Suprapubic skin (tissue), 4 donors: ENCODE measurements at regions not wholly inside any gene's neighbourhood (a gene's known extent, or its start where the extent isn't known, plus 50 kb on each side); places are given as distances from the start of the nearest gene placed in this dataset.
"Not testable (repeated sequence)": the region's sequence is repeated elsewhere in the genome, so short reads cannot be mapped to it uniquely, and the experiment has no call there.

Experiments
- DNase-seq, 2 donors: peaks; one replicate each; pipeline ENCODE4 v3.0.0-alpha.2; 2019; ENCODE audit warnings: low spot score in 2 of 2
- H3K27ac ChIP-seq: fragments of 200-600 bp; sonication (generic); one replicate; pipeline ENCODE4 v1.5.1; 2019
- H3K27me3 ChIP-seq: fragments of 200-600 bp; sonication (generic); one replicate; pipeline ENCODE4 v1.5.1; 2019
- H3K36me3 ChIP-seq: fragments of 200-600 bp; sonication (generic); one replicate; pipeline ENCODE4 v1.5.1; 2019
- H3K4me1 ChIP-seq: fragments of 200-600 bp; sonication (generic); one replicate; pipeline ENCODE4 v1.5.1; 2019
- H3K4me3 ChIP-seq: fragments of 200-600 bp; sonication (generic); one replicate; pipeline ENCODE4 v1.5.1; 2019; ENCODE audit warnings: mild to moderate bottlenecking
- H3K9me3 ChIP-seq: fragments of 200-600 bp; sonication (generic); one replicate; pipeline ENCODE4 v1.5.1; 2019
- EP300 ChIP-seq: sonication (generic); formaldehyde crosslinking; IDR thresholded peaks from one replicate; pipeline ENCODE4 v1.6.1; 2017; ENCODE audit warnings: antibody characterized with exemption
- POLR2A ChIP-seq, 2 donors: fragments of 450-650 bp; IDR thresholded peaks; one replicate each; pipeline ENCODE4 v1.6.1; 2017; ENCODE audit warnings: antibody characterized with exemption in 2 of 2, mild to moderate bottlenecking in 2 of 2, moderate library complexity in 2 of 2
- POLR2AphosphoS5 ChIP-seq, 3 donors: sonication (generic); formaldehyde crosslinking; IDR thresholded peaks; one replicate each; pipeline ENCODE4 v1.6.1; 2017; ENCODE audit warnings: antibody characterized with exemption in 3 of 3
- WGBS: methylation state at CpG from one replicate; pipeline ENCODE4 v1.1.5; 2018; 5-methylcytosine and 5-hydroxymethylcytosine counted together
- TF ChIP-seq, protein P1 (sequence below), 2 donors: fragments of 200-600 bp in 1 of 2; fragments of 450-650 bp in 1 of 2; sonication (generic) in 1 of 2; IDR thresholded peaks; one replicate each; pipeline ENCODE4 v1.5.1; 2016 to 2019; ENCODE audit warnings: antibody characterized with exemption in 2 of 2, mild to moderate bottlenecking in 1 of 2, moderate library complexity in 1 of 2

DNA sequence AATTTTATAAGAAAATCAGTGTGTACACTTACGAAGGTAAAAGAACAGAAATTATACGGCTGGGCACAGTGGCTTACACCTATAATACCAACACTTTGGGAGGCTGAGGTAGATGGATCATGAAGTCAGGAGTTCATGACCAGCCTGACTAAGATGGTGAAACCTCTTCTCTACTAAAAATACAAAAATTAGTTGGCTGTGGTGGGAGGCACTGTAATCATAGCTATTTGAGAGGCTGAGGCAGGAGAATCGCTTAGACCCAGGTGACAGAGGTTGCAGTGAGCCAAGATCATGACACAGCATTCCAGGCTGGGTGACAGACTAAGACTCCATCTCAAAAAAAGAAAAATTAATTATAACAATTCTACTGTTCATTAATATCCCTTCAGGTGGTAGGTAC lies 151.9 kb downstream of the ZNF737 start:
- Histone ChIP-seq H3K27me3 (no peaks in the 10 kb centered on the region), H3K27ac (no peak overlapping the region), H3K4me1 (no peaks in the 10 kb centered on the region), H3K9me3 (no peaks in the 10 kb centered on the region), H3K36me3 (peaks cover 1% of the 10 kb centered on the region), H3K4me3 (no peak overlapping the region)
- no peak for DNase-seq
- TF ChIP-seq POLR2A (IDR thresholded peaks at IDR 0.05) (no peak), POLR2AphosphoS5 (IDR thresholded peaks at IDR 0.05) (no peak)
- 96% methylated on average over 3 of the region's 3 CpGs for WGBS

DNA sequence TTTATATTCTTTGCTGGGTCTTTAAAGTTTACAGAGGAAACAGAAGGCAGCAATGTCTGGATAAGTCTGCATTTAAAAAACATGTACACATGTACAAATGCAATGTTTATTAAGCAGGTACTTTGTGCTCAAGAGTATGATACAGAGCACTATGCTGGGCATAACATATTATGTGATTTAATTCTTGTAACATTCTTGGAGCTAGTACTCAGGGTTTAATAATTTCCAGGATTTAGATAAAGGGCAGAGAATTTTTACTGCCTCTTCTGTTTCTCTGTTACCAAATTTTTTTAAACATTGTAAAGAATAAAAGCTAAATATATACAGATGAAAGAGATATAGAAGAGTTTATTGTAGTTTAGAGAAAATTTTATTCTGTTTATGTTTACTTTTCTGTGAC lies 152.7 kb downstream of the ZNF737 start:
- no peaks in the 10 kb centered on the region for H3K9me3 ChIP-seq
- peaks cover 3% of the 10 kb centered on the region for H3K36me3 ChIP-seq
- no peak for DNase-seq
- TF ChIP-seq, protein P1, sequence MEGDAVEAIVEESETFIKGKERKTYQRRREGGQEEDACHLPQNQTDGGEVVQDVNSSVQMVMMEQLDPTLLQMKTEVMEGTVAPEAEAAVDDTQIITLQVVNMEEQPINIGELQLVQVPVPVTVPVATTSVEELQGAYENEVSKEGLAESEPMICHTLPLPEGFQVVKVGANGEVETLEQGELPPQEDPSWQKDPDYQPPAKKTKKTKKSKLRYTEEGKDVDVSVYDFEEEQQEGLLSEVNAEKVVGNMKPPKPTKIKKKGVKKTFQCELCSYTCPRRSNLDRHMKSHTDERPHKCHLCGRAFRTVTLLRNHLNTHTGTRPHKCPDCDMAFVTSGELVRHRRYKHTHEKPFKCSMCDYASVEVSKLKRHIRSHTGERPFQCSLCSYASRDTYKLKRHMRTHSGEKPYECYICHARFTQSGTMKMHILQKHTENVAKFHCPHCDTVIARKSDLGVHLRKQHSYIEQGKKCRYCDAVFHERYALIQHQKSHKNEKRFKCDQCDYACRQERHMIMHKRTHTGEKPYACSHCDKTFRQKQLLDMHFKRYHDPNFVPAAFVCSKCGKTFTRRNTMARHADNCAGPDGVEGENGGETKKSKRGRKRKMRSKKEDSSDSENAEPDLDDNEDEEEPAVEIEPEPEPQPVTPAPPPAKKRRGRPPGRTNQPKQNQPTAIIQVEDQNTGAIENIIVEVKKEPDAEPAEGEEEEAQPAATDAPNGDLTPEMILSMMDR (IDR thresholded peaks at IDR 0.05): no peak
- TF ChIP-seq EP300: no peak
- TF ChIP-seq POLR2A (IDR thresholded peaks at IDR 0.05): no peak
- no peak for TF ChIP-seq POLR2AphosphoS5 (IDR thresholded peaks at IDR 0.05)
- no peak overlapping the region for H3K4me3 ChIP-seq
- H3K27ac ChIP-seq: no peak overlapping the region
- H3K27me3 ChIP-seq: no peaks in the 10 kb centered on the region
- no peaks in the 10 kb centered on the region for H3K4me1 ChIP-seq

DNA sequence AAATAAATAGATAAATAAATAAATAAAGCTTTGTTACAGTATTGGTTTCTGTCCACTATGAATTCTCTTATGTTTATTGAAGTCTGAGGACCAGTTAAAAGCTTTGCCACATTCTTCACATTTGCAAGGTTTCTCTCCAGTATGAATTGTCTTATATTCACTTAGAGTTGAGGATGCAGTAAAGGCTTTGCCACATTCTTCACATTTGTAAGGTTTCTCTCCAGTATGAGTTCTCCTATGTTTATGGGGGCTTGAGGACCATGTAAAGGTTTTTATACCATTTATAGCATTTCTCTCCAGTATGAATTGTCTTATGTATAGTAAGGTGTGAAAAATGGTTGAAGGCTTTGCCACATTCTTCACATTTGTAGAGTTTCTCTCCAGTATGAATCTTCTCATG lies 168.3 kb downstream of the ZNF737 start:
- Histone ChIP-seq H3K4me1 (no peaks in the 10 kb centered on the region), H3K27ac (no peak overlapping the region), H3K4me3 (no peak overlapping the region), H3K9me3 (peaks cover 60% of the 10 kb centered on the region), H3K36me3 (peaks cover 3% of the 10 kb centered on the region), H3K27me3 (no peaks in the 10 kb centered on the region)
- DNase-seq: no peak
- TF ChIP-seq EP300 (no peak), POLR2A (IDR thresholded peaks at IDR 0.05) (no peak), POLR2AphosphoS5 (IDR thresholded peaks at IDR 0.05) (no peak)
- TF ChIP-seq, protein P1 (IDR thresholded peaks at IDR 0.05): no peak

DNA sequence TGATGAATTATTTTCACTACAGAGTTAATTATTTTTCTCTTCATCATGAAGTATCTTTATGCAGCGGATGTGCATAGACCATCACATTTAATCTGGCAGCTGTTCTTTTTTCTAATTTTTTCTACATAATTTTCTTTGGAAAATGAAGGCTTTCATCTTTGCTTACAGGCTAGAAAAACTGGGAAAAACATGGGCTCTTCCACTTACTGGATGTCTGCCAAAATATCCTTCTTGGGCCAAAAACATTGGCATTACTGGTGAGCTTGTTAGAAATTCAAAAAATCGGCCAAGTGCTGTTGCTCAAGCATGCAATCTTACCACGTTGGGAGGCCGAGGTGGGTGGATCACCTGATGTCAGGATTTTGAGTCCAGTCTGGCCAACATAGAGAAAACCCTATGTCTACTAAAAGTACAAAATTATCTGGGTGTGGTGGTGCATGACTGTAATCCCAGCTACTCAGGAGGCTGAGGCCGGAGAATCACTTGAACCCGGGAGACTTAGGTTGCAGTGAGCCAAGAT lies 176.8 kb downstream of the ZNF737 start:
- no peak overlapping the region for H3K27ac ChIP-seq
- no peaks in the 10 kb centered on the region for H3K36me3 ChIP-seq
- no peak for DNase-seq
- 70% methylated on average over 6 of the region's 6 CpGs for WGBS
- H3K4me3 ChIP-seq: no peak overlapping the region
- no peaks in the 10 kb centered on the region for H3K27me3 ChIP-seq
- H3K4me1 ChIP-seq: no peaks in the 10 kb centered on the region
- peaks cover 30% of the 10 kb centered on the region for H3K9me3 ChIP-seq
- TF ChIP-seq EP300 (no peak), POLR2AphosphoS5 (IDR thresholded peaks at IDR 0.05) (no peak), POLR2A (IDR thresholded peaks at IDR 0.05) (no peak)
- TF ChIP-seq, protein P1 (IDR thresholded peaks at IDR 0.05): no peak

DNA sequence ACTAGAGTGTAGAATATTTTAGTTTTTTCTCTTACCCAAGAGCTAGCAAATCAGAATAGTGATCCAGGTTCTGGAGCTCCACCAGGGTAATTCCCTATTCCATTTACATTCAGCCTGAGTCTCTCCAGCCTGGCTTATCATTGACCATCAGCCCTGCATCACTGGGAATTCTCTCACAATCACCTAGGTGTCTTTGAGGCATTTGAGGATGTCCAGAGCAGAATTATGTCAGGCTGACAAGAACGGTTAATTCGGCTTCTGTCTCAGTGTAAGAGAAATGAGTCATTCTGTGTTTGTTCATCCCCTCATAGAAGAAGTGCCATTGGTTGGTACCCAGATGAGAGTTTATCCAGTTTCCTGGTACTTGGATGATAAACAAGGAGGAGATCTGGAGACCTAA lies 180.5 kb downstream of the ZNF737 start:
- TF ChIP-seq EP300 (no peak), POLR2AphosphoS5 (IDR thresholded peaks at IDR 0.05) (no peak), POLR2A (IDR thresholded peaks at IDR 0.05) (no peak)
- TF ChIP-seq, protein P1 (IDR thresholded peaks at IDR 0.05): no peak
- peaks cover 12% of the 10 kb centered on the region for H3K9me3 ChIP-seq
- no peak overlapping the region for H3K4me3 ChIP-seq
- DNase-seq: no peak
- H3K27ac ChIP-seq: no peak overlapping the region
- no peaks in the 10 kb centered on the region for H3K36me3 ChIP-seq
- WGBS: 50% methylated on average over 2 of the region's 2 CpGs
- no peaks in the 10 kb centered on the region for H3K27me3 ChIP-seq
- H3K4me1 ChIP-seq: no peaks in the 10 kb centered on the region

- Histone ChIP-seq H3K27ac (no peak overlapping the region), H3K36me3 (no peaks in the 10 kb centered on the region), H3K27me3 (no peaks in the 10 kb centered on the region), H3K4me1 (no peaks in the 10 kb centered on the region), H3K9me3 (no peaks in the 10 kb centered on the region), H3K4me3 (no peak overlapping the region)
- no peak for DNase-seq
- TF ChIP-seq EP300: no peak
- no peak for TF ChIP-seq POLR2A (IDR thresholded peaks at IDR 0.05)
- no peak for TF ChIP-seq POLR2AphosphoS5 (IDR thresholded peaks at IDR 0.05)
- TF ChIP-seq, protein P1 (IDR thresholded peaks at IDR 0.05): no peak
- WGBS: 49% methylated on average over 6 of the region's 6 CpGs
Observed at GRCh38 chr19:20371911-20372310, 193.7 kb downstream of the ZNF737 start.

DNA sequence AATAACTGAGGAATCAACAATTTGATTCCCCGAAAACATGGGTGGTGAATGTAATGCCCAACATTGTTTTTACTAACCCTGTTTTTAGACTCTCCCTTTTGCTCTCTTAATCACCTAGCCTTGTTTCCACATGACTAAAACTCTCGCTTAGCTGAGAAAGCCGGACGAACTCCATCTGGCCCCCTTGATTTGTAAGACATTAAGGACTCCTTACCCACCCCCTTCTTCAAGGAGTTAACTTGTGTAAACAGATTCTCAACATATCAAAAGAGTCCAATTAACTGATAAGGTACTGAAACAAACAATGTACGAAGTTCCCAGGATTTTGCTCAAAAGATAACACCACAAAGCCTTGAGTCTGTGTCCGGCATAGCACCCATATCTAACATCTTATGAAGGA lies 194.3 kb downstream of the ZNF737 start:
- not testable (repeated sequence) for H3K36me3 ChIP-seq, H3K4me1 ChIP-seq, DNase-seq, H3K27ac ChIP-seq, H3K9me3 ChIP-seq, H3K27me3 ChIP-seq, H3K4me3 ChIP-seq
- 64% methylated on average over 6 of the region's 6 CpGs for WGBS
